B cell (primary cell): ENCODE measurements at regions not wholly inside any gene's neighbourhood (a gene's known extent, or its start where the extent isn't known, plus 50 kb on each side); places are given as distances from the start of the nearest gene placed in this dataset.

Experiments
- ATAC-seq: fragments of 200-7000 bp; cut with Tn5 transposase; one replicate; pipeline ENCODE4 v1.10.0; 2021; ENCODE audit warnings: low read depth, mild to moderate bottlenecking, moderate number of reproducible peaks, moderate library complexity
- CTCF ChIA-PET: fragments of 350-600 bp; sonication (Branson Sonifier 250); formaldehyde crosslinking; loops from one replicate; lab custom pipeline; 2021; ENCODE audit warnings: antibody characterized with exemption, inconsistent platforms; lab: Charles Lee
- POLR2A ChIA-PET: fragments of 350-600 bp; sonication (Branson Sonifier 250); formaldehyde crosslinking; loops from one replicate; lab custom pipeline; 2021; ENCODE audit warnings: antibody characterized with exemption; lab: Charles Lee
- DNase-seq: peaks from one replicate; pipeline ENCODE4 v3.0.0; 2013
- H2AFZ ChIP-seq: 2 replicates; pipeline ENCODE4 v1.6.1; 2012; ENCODE audit warnings: mild to moderate bottlenecking, low read depth, low read length; ENCODE audit not compliant: insufficient read depth, poor library complexity, severe bottlenecking
- H3K27ac ChIP-seq, 2 donors: 1 replicate in 1 of 2; 2 replicates in 1 of 2; pipeline ENCODE4 v1.5.1; 2012 to 2013; ENCODE audit warnings: low read length in 2 of 2, mild to moderate bottlenecking in 2 of 2, moderate library complexity in 1 of 2
- H3K27me3 ChIP-seq, 4 experiments: fragments of 200-600 bp in 1 of 4; sonication (generic) in 1 of 4; replicated peaks in 1 of 4; 1 replicate in 2 of 4; 2 replicates in 2 of 4; pipeline versions ENCODE4 v1.6.1 to v1.7.0; 2013 to 2016; ENCODE audit warnings: low read length in 3 of 4, mild to moderate bottlenecking in 2 of 4, mixed read lengths in 1 of 4, moderate library complexity in 1 of 4; ENCODE audit not compliant: insufficient read depth in 4 of 4, control insufficient read depth in 3 of 4; ENCODE audit errors: control extremely low read depth in 1 of 4
- H3K36me3 ChIP-seq, 2 experiments: replicated peaks in 1 of 2; 1 replicate in 1 of 2; 2 replicates in 1 of 2; pipeline versions ENCODE4 v1.6.1 to v1.7.1; 2013; ENCODE audit warnings: low read length in 1 of 2; ENCODE audit not compliant: insufficient read depth in 2 of 2, control insufficient read depth in 1 of 2; ENCODE audit errors: control extremely low read depth in 1 of 2, extremely low read depth in 1 of 2
- H3K4me1 ChIP-seq, 2 donors: fragments of 200-600 bp in 1 of 2; sonication (generic) in 1 of 2; 1 replicate in 1 of 2; 2 replicates in 1 of 2; pipeline versions ENCODE4 v1.5.1 to v1.6.1; 2013 to 2017; ENCODE audit warnings: low read length in 2 of 2; ENCODE audit not compliant: control insufficient read depth in 2 of 2, insufficient read depth in 2 of 2
- H3K4me2 ChIP-seq: replicated peaks from 2 replicates; pipeline ENCODE3; 2012; ENCODE audit warnings: mild to moderate bottlenecking, low read depth, low read length; ENCODE audit not compliant: poor library complexity, severe bottlenecking
- H3K4me3 ChIP-seq, 5 experiments: fragments of 200-600 bp in 1 of 5; sonication (generic) in 1 of 5; 1 replicate in 3 of 5; 2 replicates in 2 of 5; pipeline versions ENCODE4 v1.5.1 to v1.7.0; 2011 to 2016; ENCODE audit warnings: low read length in 4 of 5, mild to moderate bottlenecking in 4 of 5, low read depth in 2 of 5, control low read depth in 1 of 5, moderate library complexity in 1 of 5; ENCODE audit not compliant: insufficient read depth in 1 of 5; ENCODE audit errors: control extremely low read depth in 1 of 5, extremely low read depth in 1 of 5
- H3K79me2 ChIP-seq: fragments of 200-600 bp; sonication (generic); one replicate; pipeline ENCODE4 v1.6.0; 2016; ENCODE audit warnings: low read length; ENCODE audit not compliant: control insufficient read depth, insufficient read depth
- H3K9ac ChIP-seq: fragments of 200-600 bp; sonication (generic); 2 replicates; pipeline ENCODE4 v1.6.1; 2017; ENCODE audit warnings: mild to moderate bottlenecking, low read length, moderate library complexity
- H3K9me3 ChIP-seq, 3 donors: one replicate each; pipeline versions ENCODE4 v1.6.1 to v1.7.1; 2013; ENCODE audit warnings: low read length in 2 of 3; ENCODE audit not compliant: control insufficient read depth in 2 of 3, insufficient read depth in 1 of 3; ENCODE audit errors: control extremely low read depth in 1 of 3
- H4K20me1 ChIP-seq: 2 replicates; pipeline ENCODE4 v1.6.0; 2012; ENCODE audit warnings: mild to moderate bottlenecking, low read length; ENCODE audit not compliant: insufficient read depth, control insufficient read depth, poor library complexity, severe bottlenecking
- H3K27ac Mint-ChIP-seq: one replicate; pipeline ENCODE4 v1.8.0; 2021; ENCODE audit warnings: mixed read lengths
- H3K27me3 Mint-ChIP-seq: one replicate; pipeline ENCODE4 v1.8.0; 2021; ENCODE audit warnings: mixed read lengths
- H3K4me1 Mint-ChIP-seq: one replicate; pipeline ENCODE4 v1.8.0; 2021; ENCODE audit warnings: mixed read lengths
- H3K4me3 Mint-ChIP-seq: one replicate; pipeline ENCODE4 v1.8.0; 2021; ENCODE audit warnings: mixed read lengths
- H3K9me3 Mint-ChIP-seq: one replicate; pipeline ENCODE4 v1.8.0; 2022; ENCODE audit warnings: mixed read lengths; ENCODE audit not compliant: insufficient read depth
- EZH2 ChIP-seq: IDR thresholded peaks from 2 replicates; pipeline ENCODE4 v1.6.1; 2012; ENCODE audit warnings: borderline replicate concordance, low read depth, mild to moderate bottlenecking, moderate library complexity, low read length; ENCODE audit not compliant: insufficient read depth, poor library complexity, severe bottlenecking
- WGBS: methylation state at CpG from one replicate; pipeline ENCODE4 v1.1.5; 2013; ENCODE audit warnings: missing lambda C conversion rate; ENCODE audit not compliant: insufficient coverage; 5-methylcytosine and 5-hydroxymethylcytosine counted together
- intact Hi-C: fragments of 100-400 bp; cut with micrococcal nuclease; formaldehyde crosslinking; loops from one replicate; pipeline ENCODE4 v1.10.0; 2022
- TF ChIP-seq, protein P1 (sequence below): fragments of 200-600 bp; IDR thresholded peaks from one replicate; pipeline ENCODE4 v1.8.0; 2022; ENCODE audit warnings: antibody characterized with exemption, mild to moderate bottlenecking

- no peak overlapping the region for H3K4me3 Mint-ChIP-seq
- peaks cover 3% of the 10 kb centered on the region for H3K9me3 Mint-ChIP-seq
- WGBS = 97% methylated on average over 4 of the region's 5 CpGs
- ATAC-seq (no peak), DNase-seq (no peak)
- H3K4me1 ChIP-seq = no peaks in the 10 kb centered on the region
- H3K27me3 Mint-ChIP-seq = no peaks in the 10 kb centered on the region
- no peaks in the 10 kb centered on the region for H3K4me1 Mint-ChIP-seq
- no peaks in the 10 kb centered on the region for H3K36me3 ChIP-seq
- no peaks in the 10 kb centered on the region for H3K79me2 ChIP-seq
- H3K9ac ChIP-seq = no peak overlapping the region
- TF ChIP-seq, protein P1, sequence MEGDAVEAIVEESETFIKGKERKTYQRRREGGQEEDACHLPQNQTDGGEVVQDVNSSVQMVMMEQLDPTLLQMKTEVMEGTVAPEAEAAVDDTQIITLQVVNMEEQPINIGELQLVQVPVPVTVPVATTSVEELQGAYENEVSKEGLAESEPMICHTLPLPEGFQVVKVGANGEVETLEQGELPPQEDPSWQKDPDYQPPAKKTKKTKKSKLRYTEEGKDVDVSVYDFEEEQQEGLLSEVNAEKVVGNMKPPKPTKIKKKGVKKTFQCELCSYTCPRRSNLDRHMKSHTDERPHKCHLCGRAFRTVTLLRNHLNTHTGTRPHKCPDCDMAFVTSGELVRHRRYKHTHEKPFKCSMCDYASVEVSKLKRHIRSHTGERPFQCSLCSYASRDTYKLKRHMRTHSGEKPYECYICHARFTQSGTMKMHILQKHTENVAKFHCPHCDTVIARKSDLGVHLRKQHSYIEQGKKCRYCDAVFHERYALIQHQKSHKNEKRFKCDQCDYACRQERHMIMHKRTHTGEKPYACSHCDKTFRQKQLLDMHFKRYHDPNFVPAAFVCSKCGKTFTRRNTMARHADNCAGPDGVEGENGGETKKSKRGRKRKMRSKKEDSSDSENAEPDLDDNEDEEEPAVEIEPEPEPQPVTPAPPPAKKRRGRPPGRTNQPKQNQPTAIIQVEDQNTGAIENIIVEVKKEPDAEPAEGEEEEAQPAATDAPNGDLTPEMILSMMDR = no peak
- TF ChIP-seq EZH2 = no peak
- intact Hi-C loops = no loop called here
- POLR2A ChIA-PET = no interaction called here
- no peaks in the 10 kb centered on the region for H3K27me3 ChIP-seq
- H2AFZ ChIP-seq = no peak overlapping the region
- H3K27ac ChIP-seq = no peak overlapping the region
- no peaks in the 10 kb centered on the region for H4K20me1 ChIP-seq
- CTCF ChIA-PET = no interaction called here
- no peak overlapping the region for H3K4me2 ChIP-seq
- no peak overlapping the region for H3K27ac Mint-ChIP-seq
- no peaks in the 10 kb centered on the region for H3K9me3 ChIP-seq
- no peak overlapping the region for H3K4me3 ChIP-seq
Measured at GRCh38 chr1:218064426-218064825, 220.7 kb upstream of the RRP15 start.

DNA sequence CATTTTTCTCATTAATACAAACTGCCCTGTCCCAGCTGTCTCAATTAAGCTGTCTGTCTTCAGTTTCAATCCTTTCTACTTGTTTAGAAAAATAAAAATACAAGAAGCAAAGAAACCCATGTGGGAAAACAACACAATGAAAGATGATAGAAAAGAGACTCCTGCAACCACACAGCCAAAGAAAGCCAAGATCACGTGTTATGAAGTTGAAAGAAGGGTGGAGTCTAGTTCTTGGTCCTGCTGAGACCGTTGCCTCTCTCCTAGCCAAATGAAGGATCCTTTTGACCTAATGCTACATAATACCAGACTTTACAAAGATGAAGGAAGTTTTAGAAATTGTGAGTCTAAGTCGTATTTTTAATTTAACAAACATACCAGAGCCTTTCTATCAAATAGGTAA lies 218.8 kb upstream of the RRP15 start:
- H3K27me3 Mint-ChIP-seq = no peaks in the 10 kb centered on the region
- ATAC-seq = no peak
- CTCF ChIA-PET = no interaction called here
- no peaks in the 10 kb centered on the region for H3K27me3 ChIP-seq
- no peak overlapping the region for H3K4me3 Mint-ChIP-seq
- no peak overlapping the region for H3K4me2 ChIP-seq
- H3K9me3 ChIP-seq = no peaks in the 10 kb centered on the region
- H3K27ac ChIP-seq = no peak overlapping the region
- H3K9ac ChIP-seq = no peak overlapping the region
- no peak overlapping the region for H2AFZ ChIP-seq
- no peaks in the 10 kb centered on the region for H4K20me1 ChIP-seq
- POLR2A ChIA-PET = no interaction called here
- no CpG with 5 or more reads among the region's 3 CpGs for WGBS
- H3K4me1 Mint-ChIP-seq = no peaks in the 10 kb centered on the region
- no peak for DNase-seq
- H3K27ac Mint-ChIP-seq = no peak overlapping the region
- H3K4me3 ChIP-seq = no peak overlapping the region
- H3K9me3 Mint-ChIP-seq = peaks cover 3% of the 10 kb centered on the region
- no peak for TF ChIP-seq EZH2
- TF ChIP-seq, protein P1 = no peak
- no peaks in the 10 kb centered on the region for H3K79me2 ChIP-seq
- intact Hi-C loops = no loop called here
- H3K4me1 ChIP-seq = no peaks in the 10 kb centered on the region
- H3K36me3 ChIP-seq = no peaks in the 10 kb centered on the region
